Small intestine (tissue), 7 donors: ENCODE measurements at regions not wholly inside any gene's neighbourhood (a gene's known extent, or its start where the extent isn't known, plus 50 kb on each side); places are given as distances from the start of the nearest gene placed in this dataset.
"Not testable (repeated sequence)": the region's sequence is repeated elsewhere in the genome, so short reads cannot be mapped to it uniquely, and the experiment has no call there.

Experiments
- DNase-seq, 2 donors: peaks; one replicate each; pipeline versions ENCODE4 v3.0.0 to v3.0.0-alpha.2; 2013
- FAIRE-seq: peaks from 2 replicates; lab custom pipeline; 2012; peaks lifted over from hg19 to GRCh38; lab: Jason Lieb, UNC
- H3K27ac ChIP-seq, 3 donors: one replicate each; pipeline ENCODE4 v1.5.1; 2013; ENCODE audit warnings: low read length in 2 of 3, mild to moderate bottlenecking in 2 of 3, control low read depth in 1 of 3, inconsistent platforms in 1 of 3, low read depth in 1 of 3, moderate library complexity in 1 of 3
- H3K27me3 ChIP-seq, 3 donors: one replicate each; pipeline ENCODE4 v1.6.1; 2013; ENCODE audit warnings: low read length in 3 of 3, inconsistent platforms in 1 of 3; ENCODE audit not compliant: control insufficient read depth in 3 of 3, insufficient read depth in 3 of 3
- H3K36me3 ChIP-seq, 3 donors: one replicate each; pipeline ENCODE4 v1.6.1; 2013; ENCODE audit warnings: low read length in 3 of 3, inconsistent platforms in 1 of 3, low read depth in 1 of 3, mild to moderate bottlenecking in 1 of 3, moderate library complexity in 1 of 3; ENCODE audit not compliant: control insufficient read depth in 3 of 3, insufficient read depth in 2 of 3
- H3K4me1 ChIP-seq, 3 donors: one replicate each; pipeline ENCODE4 v1.6.1; 2013; ENCODE audit warnings: low read length in 2 of 3, inconsistent platforms in 1 of 3, low read depth in 1 of 3, mild to moderate bottlenecking in 1 of 3, moderate library complexity in 1 of 3; ENCODE audit not compliant: control insufficient read depth in 3 of 3, insufficient read depth in 2 of 3
- H3K4me3 ChIP-seq, 3 donors: one replicate each; pipeline ENCODE4 v1.5.1; 2013; ENCODE audit warnings: low read length in 3 of 3, control low read depth in 1 of 3, inconsistent platforms in 1 of 3, low read depth in 1 of 3, mild to moderate bottlenecking in 1 of 3, moderate library complexity in 1 of 3
- H3K9me3 ChIP-seq, 2 donors: one replicate each; pipeline ENCODE4 v1.6.1; 2013; ENCODE audit warnings: low read depth in 1 of 2, low read length in 1 of 2; ENCODE audit not compliant: control insufficient read depth in 2 of 2, insufficient read depth in 1 of 2
- WGBS, 3 donors: extraction: QIAGEN DNeasy Blood & Tissue Kit; methylation state at CpG; one replicate each; pipeline ENCODE4 v1.1.7; 2013; 5-methylcytosine and 5-hydroxymethylcytosine counted together
- donor health status: healthy with polysubstance abuse.
- donor health status: control.
- donor health status: control.
- donor health status: Bipolar disorder and iron deficiency.
- donor health status: healthy.

DNA sequence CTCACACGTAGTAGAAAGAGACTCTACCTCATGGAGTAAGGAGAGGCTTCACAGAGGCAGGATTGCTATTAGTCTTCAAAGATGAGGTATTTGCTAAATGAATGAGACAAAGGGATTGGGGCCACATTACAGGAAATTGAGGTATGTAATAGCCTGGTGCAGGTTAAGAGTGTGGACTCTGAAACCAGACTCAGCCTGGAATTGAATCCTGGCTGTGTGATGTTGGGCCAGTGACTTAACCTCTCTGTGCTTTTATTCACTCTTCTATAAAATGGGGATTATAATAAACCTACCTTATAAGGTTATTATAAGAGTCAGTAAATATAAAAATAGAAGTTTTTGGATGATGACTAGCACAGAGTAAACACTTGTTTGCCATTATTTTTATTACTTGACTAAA lies 64.7 kb upstream of the ATRNL1 start:
- no peak for FAIRE-seq
- Histone ChIP-seq H3K4me3 (no peak overlapping the region), H3K27me3 (peaks cover 0 to 2% (median 0%) of the 10 kb centered on the region in 3 donors), H3K9me3 (no peaks in the 10 kb centered on the region), H3K4me1 (no peaks in the 10 kb centered on the region), H3K27ac (no peak overlapping the region), H3K36me3 (no peaks in the 10 kb centered on the region)
- WGBS, 3 donors = 59 to 85% (median 76%) methylated on average over 1 of the region's 1 CpG
- DNase-seq = no peak

DNA sequence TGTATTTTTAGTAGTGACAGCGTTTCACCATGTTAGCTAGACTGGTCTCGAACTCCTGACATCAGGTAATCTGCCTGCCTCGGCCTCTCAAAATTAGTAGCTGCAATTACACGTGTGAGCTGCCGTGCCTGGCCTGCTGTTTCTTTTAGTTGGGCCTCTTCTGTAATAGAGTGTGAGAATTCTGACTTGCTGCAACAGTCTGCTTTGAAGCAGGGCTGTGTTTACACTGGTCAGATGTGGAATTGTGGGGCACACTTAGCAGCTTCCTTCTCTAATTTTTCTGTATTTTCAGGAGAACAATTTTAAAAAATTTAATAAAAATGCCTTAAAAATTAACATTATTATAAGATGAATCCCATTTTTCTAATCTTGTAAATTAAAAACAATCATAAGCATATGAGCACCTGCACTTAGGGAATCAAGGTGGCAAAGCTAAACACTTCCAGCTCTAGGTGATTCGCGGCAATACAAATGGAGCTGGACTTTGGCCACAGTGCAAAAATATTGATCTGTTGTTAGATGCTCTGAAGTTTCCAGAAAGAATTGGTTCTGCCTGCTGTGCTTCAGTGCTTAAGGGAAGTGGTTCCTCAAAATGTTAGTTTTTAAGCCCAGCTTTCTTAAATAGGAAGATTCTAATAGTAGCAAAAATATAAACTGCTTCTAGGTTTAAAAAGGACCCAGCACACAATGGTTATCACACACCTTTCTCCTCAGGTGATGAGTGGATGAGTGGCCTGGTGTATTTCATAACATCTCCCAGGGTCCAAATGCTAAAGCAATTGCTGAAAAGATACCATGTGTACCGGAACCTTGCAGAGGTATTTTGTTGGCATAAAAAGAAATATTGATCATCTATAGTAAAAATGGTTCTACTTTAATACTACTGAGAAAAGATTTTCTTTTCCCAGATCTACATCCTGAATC lies 63.5 kb upstream of the ATRNL1 start:
- no peak overlapping the region for H3K4me3 ChIP-seq
- FAIRE-seq (no peak), DNase-seq (peak; percentile 26 to 48)
- H3K27ac ChIP-seq = no peak overlapping the region
- H3K27me3 ChIP-seq = peaks cover 0 to 2% (median 0%) of the 10 kb centered on the region in 3 donors
- H3K9me3 ChIP-seq = no peaks in the 10 kb centered on the region
- WGBS, 3 donors = 36 to 65% (median 49%) methylated on average over 8 of the region's 8 CpGs
- H3K36me3 ChIP-seq = no peaks in the 10 kb centered on the region
- no peaks in the 10 kb centered on the region for H3K4me1 ChIP-seq

DNA sequence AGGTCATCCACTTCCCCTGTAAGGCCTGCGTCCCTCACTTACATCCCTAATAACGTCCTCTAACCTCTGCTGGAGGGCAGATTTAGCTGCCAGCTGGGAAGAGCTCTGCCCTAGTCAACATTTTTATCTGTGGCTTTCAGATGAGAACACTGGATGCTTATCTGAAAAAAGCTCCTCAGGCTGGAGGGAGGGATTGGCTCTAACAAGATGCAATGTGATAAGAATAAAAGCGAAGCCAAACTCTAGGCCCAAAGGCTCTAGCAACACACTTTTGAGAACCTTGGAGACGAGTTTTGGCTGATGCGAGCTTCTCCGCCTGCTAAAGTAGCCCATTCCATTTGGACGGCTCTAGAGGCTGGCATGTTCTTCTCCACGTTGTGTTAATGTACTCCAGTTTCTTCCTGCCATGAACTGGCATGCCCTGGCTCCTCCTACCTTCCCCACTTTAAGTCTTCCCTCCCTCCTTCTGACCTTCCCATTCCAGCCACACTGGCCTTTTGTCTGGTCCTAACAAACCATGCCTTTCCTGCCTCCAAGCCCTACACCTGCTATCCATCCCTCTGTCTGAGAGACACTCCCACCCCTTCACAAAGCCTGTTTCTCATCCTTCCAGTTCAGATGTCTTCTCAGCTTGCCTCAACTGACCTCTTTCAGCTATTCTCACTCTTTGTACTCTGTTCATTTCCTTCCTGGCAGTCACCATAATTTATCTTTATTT lies 62.5 kb upstream of the ATRNL1 start:
- no peaks in the 10 kb centered on the region for H3K9me3 ChIP-seq
- H3K27ac ChIP-seq = no peak overlapping the region
- FAIRE-seq = no peak
- DNase-seq = no peak
- 76 to 83% (median 81%) methylated on average over 8 of the region's 8 CpGs for WGBS, 3 donors
- no peak overlapping the region for H3K4me3 ChIP-seq
- H3K27me3 ChIP-seq = peaks cover 0 to 2% (median 0%) of the 10 kb centered on the region in 3 donors
- H3K4me1 ChIP-seq = no peaks in the 10 kb centered on the region
- no peaks in the 10 kb centered on the region for H3K36me3 ChIP-seq

DNA sequence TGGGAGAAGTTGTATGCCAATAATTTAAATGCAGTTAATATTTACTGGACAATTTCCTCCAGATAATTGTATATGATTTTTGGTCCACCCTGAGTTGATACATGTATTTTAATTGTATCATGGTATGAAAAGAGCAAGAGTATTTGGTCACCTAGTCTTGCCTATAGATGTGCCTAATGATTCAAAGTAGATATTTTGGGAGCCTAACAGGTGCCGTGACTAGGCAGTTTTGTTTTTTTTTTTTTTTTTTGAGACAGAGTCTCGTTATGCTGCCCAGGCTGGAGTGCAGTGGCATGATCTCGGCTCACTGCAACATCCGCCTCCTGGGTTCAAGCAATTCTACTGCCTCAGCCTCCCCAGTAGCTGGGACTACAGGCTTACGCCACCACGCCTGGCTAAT lies 59.3 kb upstream of the ATRNL1 start:
- no peak for DNase-seq
- Histone ChIP-seq H3K27ac (no peak overlapping the region), H3K4me3 (no peak overlapping the region), H3K9me3 (peaks cover 0 to 2% of the 10 kb centered on the region in 2 donors), H3K27me3 (no peaks in the 10 kb centered on the region), H3K4me1 (no peaks in the 10 kb centered on the region), H3K36me3 (no peaks in the 10 kb centered on the region)
- 88 to 91% (median 90%) methylated on average over 6 of the region's 6 CpGs for WGBS, 3 donors
- FAIRE-seq = no peak

DNA sequence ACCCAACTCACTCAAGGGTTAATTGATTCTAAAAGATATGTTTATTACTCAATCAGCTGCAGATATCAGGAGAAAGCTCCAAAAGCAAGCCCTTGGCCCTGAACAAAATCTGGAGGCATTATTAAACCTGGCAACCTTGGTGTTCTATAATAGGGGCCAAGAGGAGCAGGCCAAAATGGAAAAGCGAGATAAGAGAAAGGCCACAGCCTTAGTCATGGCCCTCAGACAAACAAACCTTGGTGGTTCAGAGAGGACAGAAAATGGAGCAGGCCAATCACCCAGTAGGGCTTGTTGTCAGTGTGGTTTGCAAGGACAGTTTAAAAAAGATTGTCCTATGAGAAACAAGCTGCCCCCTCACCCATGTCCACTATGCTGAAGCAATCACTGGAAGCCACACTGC lies 53.4 kb upstream of the ATRNL1 start:
- not testable (repeated sequence) for H3K36me3 ChIP-seq, DNase-seq, H3K4me1 ChIP-seq, FAIRE-seq, H3K27me3 ChIP-seq, H3K4me3 ChIP-seq, H3K9me3 ChIP-seq, H3K27ac ChIP-seq
- 92 to 100% (median 99%) methylated on average over 1 of the region's 1 CpG for WGBS, 3 donors
